SU-DHL-6 (cell line): ENCODE measurements at regions not wholly inside any gene's neighbourhood (a gene's known extent, or its start where the extent isn't known, plus 50 kb on each side); places are given as distances from the start of the nearest gene placed in this dataset.
A peak's percentile ranks its signal among the peaks of the same experiment; 100 is the strongest.

ENCODE experiments used
- H2AFZ ChIP-seq: fragments of 200-600 bp; sonication (generic); 2 replicates; pipeline ENCODE4 v1.6.1; 2014; ENCODE audit warnings: low read depth, mild to moderate bottlenecking, moderate library complexity, mixed read lengths, antibody characterized with exemption, low read length; ENCODE audit not compliant: severe bottlenecking
- H3F3A ChIP-seq: fragments of 200-600 bp; shearing (Covaris generic); 2 replicates; pipeline ENCODE4 v1.6.0; 2016; ENCODE audit warnings: antibody characterized with exemption, mild to moderate bottlenecking; ENCODE audit not compliant: insufficient read depth
- H3K27ac ChIP-seq: fragments of 200-600 bp; sonication (generic); 2 replicates; pipeline ENCODE4 v1.5.1; 2016; ENCODE audit warnings: low read depth, mild to moderate bottlenecking, low read length, moderate library complexity, mixed read lengths
- H3K27me3 ChIP-seq: fragments of 200-600 bp; sonication (generic), shearing (Covaris generic); 2 replicates; pipeline ENCODE4 v1.6.0; 2014; ENCODE audit warnings: mild to moderate bottlenecking, low read length
- H3K36me3 ChIP-seq: fragments of 200-600 bp; sonication (generic); 2 replicates; pipeline ENCODE4 v1.6.1; 2014; ENCODE audit warnings: mild to moderate bottlenecking, low read length, mixed read lengths
- H3K4me2 ChIP-seq: fragments of 300-600, 200-600 bp; shearing (Covaris generic), sonication (generic); 2 replicates; pipeline ENCODE4 v1.6.0; 2014; ENCODE audit warnings: low read length, low read depth, mild to moderate bottlenecking; ENCODE audit not compliant: poor library complexity, severe bottlenecking
- H3K4me3 ChIP-seq: fragments of 200-600 bp; sonication (generic); 2 replicates; pipeline ENCODE4 v1.5.1; 2014; ENCODE audit warnings: antibody characterized with exemption, low read length, mild to moderate bottlenecking, mixed read lengths; ENCODE audit not compliant: insufficient read depth, poor library complexity, severe bottlenecking
- H3K79me2 ChIP-seq: fragments of 200-600 bp; sonication (generic); 2 replicates; pipeline ENCODE4 v1.6.1; 2014; ENCODE audit warnings: mild to moderate bottlenecking, low read length, moderate library complexity; ENCODE audit not compliant: insufficient read depth
- H3K9ac ChIP-seq: fragments of 200-600 bp; sonication (generic); 2 replicates; pipeline ENCODE4 v1.7.0; 2014; ENCODE audit warnings: mild to moderate bottlenecking, low read length
- H3K9me2 ChIP-seq: fragments of 200-600 bp; sonication (generic); replicated peaks from 2 replicates; pipeline ENCODE4 v1.6.1; 2014; ENCODE audit warnings: low read length; ENCODE audit not compliant: insufficient read depth
- H3K9me3 ChIP-seq: fragments of 200-600 bp; sonication (generic); 2 replicates; pipeline ENCODE4 v1.6.1; 2014; ENCODE audit warnings: low read length, mixed read lengths; ENCODE audit not compliant: insufficient read depth
- H4K20me1 ChIP-seq: fragments of 200-600 bp; sonication (generic); 2 replicates; pipeline ENCODE4 v1.6.1; 2014; ENCODE audit warnings: low read depth, mild to moderate bottlenecking, antibody characterized with exemption, low read length, moderate library complexity, mixed read lengths
- EZH2phosphoT487 ChIP-seq: fragments of 200-600 bp; sonication (generic), shearing (Covaris generic); conservative IDR thresholded peaks from 2 replicates; pipeline ENCODE4 v1.6.1; 2018; ENCODE audit warnings: mild to moderate bottlenecking, antibody characterized with exemption, low read length, moderate library complexity, mixed read lengths
- TF ChIP-seq, protein P1 (sequence below): fragments of 200-600 bp; sonication (generic); IDR thresholded peaks from one replicate; pipeline ENCODE4 v1.5.1; 2017; ENCODE audit warnings: antibody characterized with exemption, mild to moderate bottlenecking, low read length, moderate library complexity; ENCODE audit not compliant: insufficient read depth, poor library complexity, severe bottlenecking

- Histone ChIP-seq H3K9ac (no peak overlapping the region), H3K27ac (no peak overlapping the region), H3F3A (no peaks in the 10 kb centered on the region), H4K20me1 (no peaks in the 10 kb centered on the region), H3K9me2 (no peaks in the 10 kb centered on the region; the same call in 1 of the 2 replicates), H3K4me2 (no peak overlapping the region), H3K27me3 (no peaks in the 10 kb centered on the region), H3K36me3 (no peaks in the 10 kb centered on the region), H3K9me3 (no peaks in the 10 kb centered on the region), H2AFZ (no peak overlapping the region), H3K4me3 (no peak overlapping the region), H3K79me2 (no peaks in the 10 kb centered on the region)
- TF ChIP-seq EZH2phosphoT487: no peak
- TF ChIP-seq, protein P1, sequence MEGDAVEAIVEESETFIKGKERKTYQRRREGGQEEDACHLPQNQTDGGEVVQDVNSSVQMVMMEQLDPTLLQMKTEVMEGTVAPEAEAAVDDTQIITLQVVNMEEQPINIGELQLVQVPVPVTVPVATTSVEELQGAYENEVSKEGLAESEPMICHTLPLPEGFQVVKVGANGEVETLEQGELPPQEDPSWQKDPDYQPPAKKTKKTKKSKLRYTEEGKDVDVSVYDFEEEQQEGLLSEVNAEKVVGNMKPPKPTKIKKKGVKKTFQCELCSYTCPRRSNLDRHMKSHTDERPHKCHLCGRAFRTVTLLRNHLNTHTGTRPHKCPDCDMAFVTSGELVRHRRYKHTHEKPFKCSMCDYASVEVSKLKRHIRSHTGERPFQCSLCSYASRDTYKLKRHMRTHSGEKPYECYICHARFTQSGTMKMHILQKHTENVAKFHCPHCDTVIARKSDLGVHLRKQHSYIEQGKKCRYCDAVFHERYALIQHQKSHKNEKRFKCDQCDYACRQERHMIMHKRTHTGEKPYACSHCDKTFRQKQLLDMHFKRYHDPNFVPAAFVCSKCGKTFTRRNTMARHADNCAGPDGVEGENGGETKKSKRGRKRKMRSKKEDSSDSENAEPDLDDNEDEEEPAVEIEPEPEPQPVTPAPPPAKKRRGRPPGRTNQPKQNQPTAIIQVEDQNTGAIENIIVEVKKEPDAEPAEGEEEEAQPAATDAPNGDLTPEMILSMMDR: no peak
Observed at GRCh38 chr12:102781117-102781516, 135.9 kb downstream of the PAH start.

GRCh38 chr12:102776041-102776440, 141.0 kb downstream of the PAH start:
- H3K27me3 ChIP-seq: no peaks in the 10 kb centered on the region
- no peaks in the 10 kb centered on the region for H3F3A ChIP-seq
- no peak overlapping the region for H3K27ac ChIP-seq
- no peaks in the 10 kb centered on the region for H3K79me2 ChIP-seq
- H3K36me3 ChIP-seq: no peaks in the 10 kb centered on the region
- TF ChIP-seq, protein P1: no peak
- TF ChIP-seq EZH2phosphoT487: no peak
- H3K9me2 ChIP-seq: no peaks in the 10 kb centered on the region
- no peak overlapping the region for H3K4me3 ChIP-seq
- H2AFZ ChIP-seq: no peak overlapping the region
- H3K9ac ChIP-seq: no peak overlapping the region
- no peak overlapping the region for H3K4me2 ChIP-seq
- no peaks in the 10 kb centered on the region for H4K20me1 ChIP-seq
- H3K9me3 ChIP-seq: no peaks in the 10 kb centered on the region

- H3K27me3 ChIP-seq: no peaks in the 10 kb centered on the region
- H3K4me3 ChIP-seq: no peak overlapping the region
- H2AFZ ChIP-seq: no peak overlapping the region
- no peaks in the 10 kb centered on the region for H3K9me3 ChIP-seq
- no peaks in the 10 kb centered on the region for H3F3A ChIP-seq
- H3K9ac ChIP-seq: no peak overlapping the region
- TF ChIP-seq, protein P1: peak; percentile 68
- no peak for TF ChIP-seq EZH2phosphoT487
- no peak overlapping the region for H3K4me2 ChIP-seq
- H3K79me2 ChIP-seq: no peaks in the 10 kb centered on the region
- no peaks in the 10 kb centered on the region for H3K36me3 ChIP-seq
- no peaks in the 10 kb centered on the region for H3K9me2 ChIP-seq
- H4K20me1 ChIP-seq: no peaks in the 10 kb centered on the region
- no peak overlapping the region for H3K27ac ChIP-seq
Observed at GRCh38 chr12:102769323-102769916, 147.6 kb downstream of the PAH start.
